Body of pancreas (tissue), 4 donors: ENCODE measurements at regions not wholly inside any gene's neighbourhood (a gene's known extent, or its start where the extent isn't known, plus 50 kb on each side); places are given as distances from the start of the nearest gene placed in this dataset.
"Not testable (repeated sequence)": the region's sequence is repeated elsewhere in the genome, so short reads cannot be mapped to it uniquely, and the experiment has no call there.

Source experiments
- ATAC-seq: fragments of 150-250 bp; one replicate; pipeline ENCODE4 v1.9.1; 2016
- DNase-seq, 4 donors: peaks; one replicate each; pipeline ENCODE4 v3.0.0-alpha.2; 2019
- H3K27ac ChIP-seq, 4 donors: fragments of 200-600 bp; sonication (generic); 1 replicate in 3 of 4; 2 replicates in 1 of 4; pipeline versions ENCODE4 v1.5.1 to v1.6.1; 2016 to 2019; ENCODE audit warnings: mild to moderate bottlenecking in 1 of 4, mixed read lengths in 1 of 4, moderate library complexity in 1 of 4
- H3K27me3 ChIP-seq, 2 donors: fragments of 200-600 bp; sonication (generic); one replicate each; pipeline ENCODE4 v1.6.0; 2016; ENCODE audit warnings: mild to moderate bottlenecking in 1 of 2
- H3K36me3 ChIP-seq, 2 donors: fragments of 200-600 bp; sonication (generic); replicated peaks in 1 of 2; 2 replicates each; pipeline ENCODE4 v1.5.1; 2016; ENCODE audit warnings: low read depth in 2 of 2; ENCODE audit not compliant: insufficient read depth in 1 of 2
- H3K4me1 ChIP-seq: fragments of 200-600 bp; sonication (generic); one replicate; pipeline ENCODE4 v1.6.0; 2016
- H3K4me3 ChIP-seq, 2 donors: fragments of 200-600 bp; sonication (generic); 1 replicate in 1 of 2; 2 replicates in 1 of 2; pipeline ENCODE4 v1.5.1; 2016 to 2019
- H3K9me3 ChIP-seq, 3 donors: fragments of 200-600 bp; sonication (generic); 1 replicate in 2 of 3; 2 replicates in 1 of 3; pipeline ENCODE4 v1.5.1; 2016
- CTCF ChIP-seq, 7 experiments: fragments of 450-650 bp in 4 of 7; fragments of 200-600 bp in 3 of 7; sonication (generic) in 3 of 7; IDR thresholded peaks; one replicate each; pipeline ENCODE4 v1.5.1; 2016 to 2019; ENCODE audit warnings: antibody characterized with exemption in 7 of 7
- POLR2A ChIP-seq, 3 donors: fragments of 450-650 bp; IDR thresholded peaks; one replicate each; pipeline ENCODE4 v1.6.1; 2016; ENCODE audit warnings: antibody characterized with exemption in 3 of 3, mild to moderate bottlenecking in 2 of 3
- WGBS, 2 donors: methylation state at CpG; one replicate each; pipeline ENCODE4 v1.1.5; 2017; 5-methylcytosine and 5-hydroxymethylcytosine counted together
- intact Hi-C: fragments of 100-400 bp; cut with DNase I; formaldehyde crosslinking; loops from one replicate; pipeline ENCODE4 v1.15.1; 2023

- DNase-seq, result no peak
- WGBS, 2 donors, result 90 to 94% methylated on average over 7 to 9 of the region's 9 CpGs
- Histone ChIP-seq H3K27ac (no peak overlapping the region), H3K9me3 (no peaks in the 10 kb centered on the region), H3K27me3 (no peaks in the 10 kb centered on the region), H3K36me3 (no peaks in the 10 kb centered on the region), H3K4me3 (no peak overlapping the region), H3K4me1 (peaks cover 14% of the 10 kb centered on the region)
- TF ChIP-seq CTCF (IDR thresholded peaks at IDR 0.05) (no peak), POLR2A (IDR thresholded peaks at IDR 0.05) (no peak)
- no peak for ATAC-seq
- intact Hi-C loops, result no loop called here
Observed at GRCh38 chr6:30816791-30817739, 67.3 kb upstream of the DDR1 start.

- H3K27ac ChIP-seq, H3K4me3 ChIP-seq, DNase-seq, intact Hi-C loops, H3K27me3 ChIP-seq, H3K9me3 ChIP-seq, H3K36me3 ChIP-seq, ATAC-seq, H3K4me1 ChIP-seq: not testable (repeated sequence)
- WGBS, 2 donors, result 97% methylated on average over 12 of the region's 34 CpGs; no CpG with 5 or more reads in 1 of the 2 donors
Observed at GRCh38 chr6:30816296-30816695, 68.0 kb upstream of the DDR1 start.

GRCh38 chr6:30815041-30815742 lies 69.1 kb upstream of the DDR1 start:
- ATAC-seq, DNase-seq, H3K27ac ChIP-seq, H3K27me3 ChIP-seq, intact Hi-C loops, H3K9me3 ChIP-seq, H3K4me1 ChIP-seq, H3K36me3 ChIP-seq, H3K4me3 ChIP-seq: not testable (repeated sequence)
- 63 to 67% methylated on average over 8 to 12 of the region's 12 CpGs for WGBS, 2 donors
- peak in 1 of 3 donors; percentile 13 for TF ChIP-seq POLR2A (IDR thresholded peaks at IDR 0.05)

- H3K27ac ChIP-seq, result peak overlapping the region in 1 of 4 donors; percentile 33
- WGBS, 2 donors, result 56 to 68% methylated on average over 11 of the region's 11 CpGs
Observed at GRCh38 chr6:30814146-30815040, 69.9 kb upstream of the DDR1 start.

More at GRCh38 chr6:30814146-30815040, 69.9 kb upstream of the DDR1 start:
- Histone ChIP-seq H3K4me1 (peaks cover 8% of the 10 kb centered on the region), H3K4me3 (no peak overlapping the region), H3K36me3 (no peaks in the 10 kb centered on the region), H3K9me3 (no peaks in the 10 kb centered on the region), H3K27me3 (no peaks in the 10 kb centered on the region)
- ATAC-seq, result peak; percentile 59
- intact Hi-C loops, result no loop called here
- DNase-seq, result peak in 2 of 4 donors; percentile 21 to 40
- no peak for TF ChIP-seq CTCF (IDR thresholded peaks at IDR 0.05)
- TF ChIP-seq POLR2A (IDR thresholded peaks at IDR 0.05), result no peak
